DOHH2 (cell line): ENCODE measurements at regions not wholly inside any gene's neighbourhood (a gene's known extent, or its start where the extent isn't known, plus 50 kb on each side); places are given as distances from the start of the nearest gene placed in this dataset.

Experiments used
- CTCF ChIP-seq: fragments of 200-600 bp; sonication (generic); IDR thresholded peaks from one replicate; pipeline ENCODE4 v1.5.1; 2014; ENCODE audit warnings: antibody characterized with exemption, mild to moderate bottlenecking, low read depth, low read length; ENCODE audit not compliant: poor library complexity, severe bottlenecking
- EZH2phosphoT487 ChIP-seq: fragments of 200-600 bp; sonication (generic); IDR thresholded peaks from 2 replicates; pipeline ENCODE4 v1.6.1; 2017; ENCODE audit warnings: borderline replicate concordance, mild to moderate bottlenecking, antibody characterized with exemption, low read length, moderate library complexity, mixed read lengths

- TF ChIP-seq CTCF (no peak), EZH2phosphoT487 (no peak)
Observed at GRCh38 chr10:130808686-130809085, 502.8 kb downstream of the TCERG1L start.
